ENCODE measurements at regions not wholly inside any gene's neighbourhood (a gene's known extent, or its start where the extent isn't known, plus 50 kb on each side); places are given as distances from the start of the nearest gene placed in this dataset.

DNA sequence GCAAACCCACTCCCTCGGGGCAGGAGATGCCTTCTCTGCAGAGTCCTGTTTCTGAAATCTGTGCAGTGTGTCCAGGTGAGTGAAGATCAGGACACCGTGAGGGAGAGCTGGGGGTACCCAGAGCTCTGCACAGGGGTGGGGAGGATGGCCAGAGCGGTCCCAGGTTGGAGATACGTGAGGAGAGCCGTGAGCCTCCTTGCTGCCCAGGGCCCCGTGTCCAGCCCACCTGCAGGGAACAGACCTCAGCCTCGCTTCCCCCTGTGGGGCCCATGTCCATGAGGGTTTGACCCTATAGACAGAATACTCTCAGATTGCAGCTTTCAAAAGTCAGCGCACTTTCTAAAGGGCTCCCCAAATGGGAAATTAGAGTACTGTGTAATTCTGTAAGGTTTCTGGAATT lies 66.5 kb upstream of the EN2 start:
- no peak for TF ChIP-seq CTCF (IDR thresholded peaks at IDR 0.05; ENCODE audit: insufficient read depth in 1 of 2, low read depth in 1 of 2, low read length in 1 of 2, severe bottlenecking in 1 of 2, unreplicated experiment in 1 of 2)
- DNase-seq = no peak
- H3K4me1 Mint-ChIP-seq (ENCODE audit: low read depth, unreplicated experiment) = no peaks in the 10 kb centered on the region
- Histone ChIP-seq H3K9me3 (no peaks in the 10 kb centered on the region), H3K4me3 (ENCODE audit: low read depth, low read length) (no peak overlapping the region), H3K27me3 (replicated peaks; ENCODE audit: control insufficient read depth, insufficient read depth, low read length) (no peaks in the 10 kb centered on the region), H3K4me1 (no peaks in the 10 kb centered on the region), H3K36me3 (ENCODE audit: control insufficient read depth, insufficient read depth, low read length) (no peaks in the 10 kb centered on the region)
- no peak overlapping the region for H3K4me3 Mint-ChIP-seq (ENCODE audit: unreplicated experiment)
- intact Hi-C loops (cut with micrococcal nuclease; ENCODE audit: unreplicated experiment) = no loop called here
- H3K9me3 Mint-ChIP-seq (ENCODE audit: unreplicated experiment) = no peaks in the 10 kb centered on the region
- ChIA-PET POLR2A (no interaction called here), CTCF (no interaction called here)
- H3K27ac Mint-ChIP-seq (ENCODE audit: unreplicated experiment) = no peak overlapping the region
- BruUV-seq (replicated peaks) = no TSS peak
- H3K36me3 Mint-ChIP-seq (ENCODE audit: insufficient read depth, unreplicated experiment) = no peaks in the 10 kb centered on the region
- peaks cover 11% of the 10 kb centered on the region for H3K27me3 Mint-ChIP-seq (ENCODE audit: insufficient read depth, unreplicated experiment)

- Histone ChIP-seq H3K4me3 (ENCODE audit: low read depth, low read length) (no peak overlapping the region), H3K9me3 (no peaks in the 10 kb centered on the region), H3K27me3 (replicated peaks; ENCODE audit: control insufficient read depth, insufficient read depth, low read length) (no peaks in the 10 kb centered on the region), H3K36me3 (ENCODE audit: control insufficient read depth, insufficient read depth, low read length) (no peaks in the 10 kb centered on the region), H3K4me1 (no peaks in the 10 kb centered on the region)
- BruUV-seq (replicated peaks) = no TSS peak
- Mint-ChIP-seq H3K27ac (ENCODE audit: unreplicated experiment) (no peak overlapping the region), H3K4me3 (ENCODE audit: unreplicated experiment) (no peak overlapping the region), H3K4me1 (ENCODE audit: low read depth, unreplicated experiment) (no peaks in the 10 kb centered on the region), H3K9me3 (ENCODE audit: unreplicated experiment) (no peaks in the 10 kb centered on the region), H3K36me3 (ENCODE audit: insufficient read depth, unreplicated experiment) (no peaks in the 10 kb centered on the region), H3K27me3 (ENCODE audit: insufficient read depth, unreplicated experiment) (peaks cover 16% of the 10 kb centered on the region)
- no peak for DNase-seq
- intact Hi-C loops (cut with micrococcal nuclease; ENCODE audit: unreplicated experiment) = no loop called here
- ChIA-PET POLR2A (no interaction called here), CTCF (no interaction called here)
- no peak for TF ChIP-seq CTCF (IDR thresholded peaks at IDR 0.05; ENCODE audit: insufficient read depth in 1 of 2, low read depth in 1 of 2, low read length in 1 of 2, severe bottlenecking in 1 of 2, unreplicated experiment in 1 of 2)
Measured at GRCh38 chr7:155392726-155393570, 65.0 kb upstream of the EN2 start.

- no peaks in the 10 kb centered on the region for H3K4me1 Mint-ChIP-seq (ENCODE audit: low read depth, unreplicated experiment)
- no peak for DNase-seq
- no peaks in the 10 kb centered on the region for H3K36me3 Mint-ChIP-seq (ENCODE audit: insufficient read depth, unreplicated experiment)
- no peak overlapping the region for H3K4me3 ChIP-seq (ENCODE audit: low read depth, low read length)
- H3K36me3 ChIP-seq (ENCODE audit: control insufficient read depth, insufficient read depth, low read length) = no peaks in the 10 kb centered on the region
- peaks cover 16% of the 10 kb centered on the region for H3K27me3 Mint-ChIP-seq (ENCODE audit: insufficient read depth, unreplicated experiment)
- H3K4me1 ChIP-seq = no peaks in the 10 kb centered on the region
- ChIA-PET POLR2A (no interaction called here), CTCF (no interaction called here)
- no peak overlapping the region for H3K4me3 Mint-ChIP-seq (ENCODE audit: unreplicated experiment)
- no peaks in the 10 kb centered on the region for H3K9me3 Mint-ChIP-seq (ENCODE audit: unreplicated experiment)
- intact Hi-C loops (cut with micrococcal nuclease; ENCODE audit: unreplicated experiment) = no loop called here
- no peak for TF ChIP-seq CTCF (IDR thresholded peaks at IDR 0.05; ENCODE audit: insufficient read depth in 1 of 2, low read depth in 1 of 2, low read length in 1 of 2, severe bottlenecking in 1 of 2, unreplicated experiment in 1 of 2)
- no peaks in the 10 kb centered on the region for H3K9me3 ChIP-seq
- no peak overlapping the region for H3K27ac Mint-ChIP-seq (ENCODE audit: unreplicated experiment)
- H3K27me3 ChIP-seq (replicated peaks; ENCODE audit: control insufficient read depth, insufficient read depth, low read length) = no peaks in the 10 kb centered on the region
- no TSS peak for BruUV-seq (replicated peaks)
Measured at GRCh38 chr7:155394413-155394812, 63.5 kb upstream of the EN2 start.
